Upper lobe of left lung (tissue), 6 donors: ENCODE measurements at regions not wholly inside any gene's neighbourhood (a gene's known extent, or its start where the extent isn't known, plus 50 kb on each side); places are given as distances from the start of the nearest gene placed in this dataset.
A peak's percentile ranks its signal among the peaks of the same experiment; 100 is the strongest.

ENCODE experiments used
- ATAC-seq, 2 donors: fragments of 200-7000 bp; cut with Tn5 transposase; one replicate each; pipeline ENCODE4 v1.9.1; 2022; ENCODE audit warnings: mild to moderate bottlenecking in 2 of 2, moderate library complexity in 2 of 2; ENCODE audit not compliant: low FRiP score in 2 of 2
- DNase-seq, 2 donors: peaks; one replicate each; pipeline ENCODE4 v3.0.0-alpha.2; 2019 to 2020
- H3K27ac ChIP-seq, 4 donors: fragments of 200-600 bp; sonication (generic); one replicate each; pipeline ENCODE4 v1.5.1; 2016 to 2019
- H3K27me3 ChIP-seq, 4 donors: fragments of 200-600 bp; sonication (generic); one replicate each; pipeline ENCODE4 v1.5.1; 2017 to 2019
- H3K36me3 ChIP-seq, 4 donors: fragments of 200-600 bp; sonication (generic); one replicate each; pipeline ENCODE4 v1.5.1; 2016 to 2019
- H3K4me1 ChIP-seq, 4 donors: fragments of 200-600 bp; sonication (generic); one replicate each; pipeline ENCODE4 v1.5.1; 2018 to 2019
- H3K4me3 ChIP-seq, 4 donors: fragments of 200-600 bp; sonication (generic); one replicate each; pipeline ENCODE4 v1.5.1; 2017 to 2019; ENCODE audit warnings: mild to moderate bottlenecking in 2 of 4, moderate library complexity in 1 of 4
- H3K9me3 ChIP-seq, 4 donors: fragments of 200-600 bp; sonication (generic); one replicate each; pipeline ENCODE4 v1.5.1; 2018 to 2019
- EP300 ChIP-seq, 4 donors: sonication (generic); formaldehyde crosslinking; IDR thresholded peaks; one replicate each; pipeline ENCODE4 v1.5.1; 2017; ENCODE audit warnings: antibody characterized with exemption in 4 of 4, control low read depth in 2 of 4
- POLR2A ChIP-seq, 4 donors: fragments of 450-650 bp; IDR thresholded peaks; one replicate each; pipeline ENCODE4 v1.5.1; 2016 to 2017; ENCODE audit warnings: antibody characterized with exemption in 4 of 4, mild to moderate bottlenecking in 2 of 4
- POLR2AphosphoS5 ChIP-seq, 2 donors: sonication (generic); formaldehyde crosslinking; IDR thresholded peaks; one replicate each; pipeline ENCODE4 v1.5.1; 2017; ENCODE audit warnings: antibody characterized with exemption in 2 of 2
- WGBS, 2 donors: methylation state at CpG; one replicate each; pipeline ENCODE4 v1.1.5; 2017 to 2018; 5-methylcytosine and 5-hydroxymethylcytosine counted together
- TF ChIP-seq, protein P1 (sequence below), 6 experiments: fragments of 450-650 bp in 4 of 6; fragments of 200-600 bp in 2 of 6; sonication (generic) in 2 of 6; IDR thresholded peaks; one replicate each; pipeline ENCODE4 v1.5.1; 2016 to 2019; ENCODE audit warnings: antibody characterized with exemption in 6 of 6
- donor health status: DM: no; HTN: no; CAD: no; lungs with moderate emphysema.
- donor health status: DM: no; HTN: yes; CAD: no; lungs with severe emphysema.

- DNase-seq (no peak), ATAC-seq (no peak)
- Histone ChIP-seq H3K9me3 (no peaks in the 10 kb centered on the region), H3K4me1 (no peaks in the 10 kb centered on the region), H3K4me3 (no peak overlapping the region), H3K27me3 (no peaks in the 10 kb centered on the region), H3K36me3 (no peaks in the 10 kb centered on the region), H3K27ac (no peak overlapping the region)
- WGBS, 2 donors = 52% methylated on average over 2 of the region's 2 CpGs
- TF ChIP-seq, protein P1, sequence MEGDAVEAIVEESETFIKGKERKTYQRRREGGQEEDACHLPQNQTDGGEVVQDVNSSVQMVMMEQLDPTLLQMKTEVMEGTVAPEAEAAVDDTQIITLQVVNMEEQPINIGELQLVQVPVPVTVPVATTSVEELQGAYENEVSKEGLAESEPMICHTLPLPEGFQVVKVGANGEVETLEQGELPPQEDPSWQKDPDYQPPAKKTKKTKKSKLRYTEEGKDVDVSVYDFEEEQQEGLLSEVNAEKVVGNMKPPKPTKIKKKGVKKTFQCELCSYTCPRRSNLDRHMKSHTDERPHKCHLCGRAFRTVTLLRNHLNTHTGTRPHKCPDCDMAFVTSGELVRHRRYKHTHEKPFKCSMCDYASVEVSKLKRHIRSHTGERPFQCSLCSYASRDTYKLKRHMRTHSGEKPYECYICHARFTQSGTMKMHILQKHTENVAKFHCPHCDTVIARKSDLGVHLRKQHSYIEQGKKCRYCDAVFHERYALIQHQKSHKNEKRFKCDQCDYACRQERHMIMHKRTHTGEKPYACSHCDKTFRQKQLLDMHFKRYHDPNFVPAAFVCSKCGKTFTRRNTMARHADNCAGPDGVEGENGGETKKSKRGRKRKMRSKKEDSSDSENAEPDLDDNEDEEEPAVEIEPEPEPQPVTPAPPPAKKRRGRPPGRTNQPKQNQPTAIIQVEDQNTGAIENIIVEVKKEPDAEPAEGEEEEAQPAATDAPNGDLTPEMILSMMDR (IDR thresholded peaks at IDR 0.05) = no peak
- TF ChIP-seq POLR2AphosphoS5 (IDR thresholded peaks at IDR 0.05) (no peak), EP300 (IDR thresholded peaks at IDR 0.05) (no peak), POLR2A (IDR thresholded peaks at IDR 0.05) (no peak)
Measured at GRCh38 chr5:129359450-129359849, 100.6 kb upstream of the ADAMTS19 start.

- ATAC-seq = no peak
Measured at GRCh38 chr5:129361441-129362025, 98.6 kb upstream of the ADAMTS19 start.

GRCh38 chr5:129362456-129362855 lies 97.6 kb upstream of the ADAMTS19 start:
- ATAC-seq (no peak), DNase-seq (no peak)
- TF ChIP-seq, protein P1 (IDR thresholded peaks at IDR 0.05) = no peak
- H3K36me3 ChIP-seq = no peaks in the 10 kb centered on the region
- no peaks in the 10 kb centered on the region for H3K9me3 ChIP-seq
- H3K27ac ChIP-seq = no peak overlapping the region
- no peak overlapping the region for H3K4me3 ChIP-seq
- no peaks in the 10 kb centered on the region for H3K27me3 ChIP-seq
- no peaks in the 10 kb centered on the region for H3K4me1 ChIP-seq

More at GRCh38 chr5:129361441-129362025, 98.6 kb upstream of the ADAMTS19 start:
- H3K4me3 ChIP-seq = no peak overlapping the region
- no peaks in the 10 kb centered on the region for H3K9me3 ChIP-seq
- no peaks in the 10 kb centered on the region for H3K4me1 ChIP-seq
- H3K27ac ChIP-seq = no peak overlapping the region
- WGBS, 2 donors = 41 to 45% methylated on average over 1 of the region's 1 CpG
- H3K36me3 ChIP-seq = no peaks in the 10 kb centered on the region
- no peak for DNase-seq
- TF ChIP-seq POLR2AphosphoS5 (IDR thresholded peaks at IDR 0.05) = no peak
- no peaks in the 10 kb centered on the region for H3K27me3 ChIP-seq

DNA sequence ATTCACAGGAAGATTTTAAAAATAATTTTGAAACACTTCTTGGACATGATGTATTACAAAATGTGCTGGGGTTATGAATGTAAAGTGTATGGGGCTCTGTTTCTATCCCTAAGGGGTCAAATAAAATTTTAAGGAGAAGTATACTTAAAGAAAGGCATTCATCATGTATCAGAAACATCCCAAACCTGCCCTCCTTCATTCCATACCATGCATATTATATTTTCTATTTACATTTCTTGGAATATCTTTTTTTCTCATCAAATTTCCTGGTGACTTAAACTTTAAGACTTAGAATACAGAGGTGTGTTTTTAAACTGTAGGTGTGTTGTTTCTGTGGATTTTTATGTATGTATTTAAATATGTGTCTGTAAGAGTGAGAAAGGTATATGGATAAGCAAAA lies 96.1 kb upstream of the ADAMTS19 start:
- H3K27ac ChIP-seq = no peak overlapping the region
- H3K9me3 ChIP-seq = no peaks in the 10 kb centered on the region
- H3K4me1 ChIP-seq = no peaks in the 10 kb centered on the region
- ATAC-seq = no peak
- DNase-seq = no peak
- no peak overlapping the region for H3K4me3 ChIP-seq
- no peaks in the 10 kb centered on the region for H3K27me3 ChIP-seq
- TF ChIP-seq POLR2A (IDR thresholded peaks at IDR 0.05) (no peak), POLR2AphosphoS5 (IDR thresholded peaks at IDR 0.05) (no peak), EP300 (IDR thresholded peaks at IDR 0.05) (no peak)
- TF ChIP-seq, protein P1 (IDR thresholded peaks at IDR 0.05) = no peak
- no peaks in the 10 kb centered on the region for H3K36me3 ChIP-seq

- ATAC-seq (peak in 1 of 2 donors; percentile 23), DNase-seq (no peak)
- Histone ChIP-seq H3K4me3 (no peak overlapping the region), H3K4me1 (no peaks in the 10 kb centered on the region), H3K36me3 (no peaks in the 10 kb centered on the region), H3K27me3 (no peaks in the 10 kb centered on the region), H3K9me3 (no peaks in the 10 kb centered on the region), H3K27ac (no peak overlapping the region)
- TF ChIP-seq POLR2AphosphoS5 (IDR thresholded peaks at IDR 0.05) = no peak
- 29 to 35% methylated on average over 1 of the region's 1 CpG for WGBS, 2 donors
Measured at GRCh38 chr5:129367883-129368282, 92.2 kb upstream of the ADAMTS19 start.

DNA sequence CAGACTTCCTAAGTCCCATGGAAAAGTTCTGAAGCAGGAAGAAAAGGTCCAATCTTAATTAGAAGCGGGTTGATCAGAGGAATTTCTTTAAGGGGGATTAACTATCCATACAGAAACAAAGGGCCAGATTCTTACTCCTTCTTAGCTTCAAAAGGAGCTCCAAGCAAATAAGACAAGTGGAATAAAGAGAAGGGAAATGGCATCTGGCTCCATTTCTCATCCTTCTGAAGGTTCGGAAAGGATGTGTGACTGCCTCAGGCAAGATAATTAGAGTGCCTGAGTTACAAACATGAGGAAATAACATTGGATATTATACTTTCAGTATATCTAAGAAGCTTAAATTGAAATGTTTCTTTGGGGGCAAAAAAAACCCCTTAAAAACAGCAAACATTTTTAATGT lies 88.1 kb upstream of the ADAMTS19 start:
- H3K4me3 ChIP-seq = no peak overlapping the region
- H3K36me3 ChIP-seq = no peaks in the 10 kb centered on the region
- no peak for ATAC-seq
- WGBS, 2 donors = 51 to 64% methylated on average over 2 of the region's 2 CpGs
- TF ChIP-seq, protein P1 (IDR thresholded peaks at IDR 0.05) = no peak
- no peak for TF ChIP-seq POLR2A (IDR thresholded peaks at IDR 0.05)
- no peak for TF ChIP-seq EP300 (IDR thresholded peaks at IDR 0.05)
- TF ChIP-seq POLR2AphosphoS5 (IDR thresholded peaks at IDR 0.05) = no peak
- no peaks in the 10 kb centered on the region for H3K4me1 ChIP-seq
- H3K9me3 ChIP-seq = no peaks in the 10 kb centered on the region
- no peak for DNase-seq
- no peak overlapping the region for H3K27ac ChIP-seq
- no peaks in the 10 kb centered on the region for H3K27me3 ChIP-seq
